Thoracic aorta (tissue), 2 donors: ENCODE measurements at regions not wholly inside any gene's neighbourhood (a gene's known extent, or its start where the extent isn't known, plus 50 kb on each side); places are given as distances from the start of the nearest gene placed in this dataset.

Experiments used
- ATAC-seq: fragments of 150-250 bp; one replicate; pipeline ENCODE4 v1.8.0; 2017; ENCODE audit warnings: low read depth; ENCODE audit not compliant: insufficient number of reproducible peaks, low FRiP score
- DNase-seq: peaks from one replicate; pipeline ENCODE4 v3.0.0-alpha.2; 2020; ENCODE audit warnings: low spot score
- H3K27ac ChIP-seq, 2 donors: fragments of 200-600 bp; sonication (generic); 1 replicate in 1 of 2; 2 replicates in 1 of 2; pipeline ENCODE4 v1.5.1; 2016; ENCODE audit warnings: mild to moderate bottlenecking in 2 of 2, moderate library complexity in 2 of 2
- H3K27me3 ChIP-seq: fragments of 200-600 bp; sonication (generic); replicated peaks from 2 replicates; pipeline ENCODE4 v1.6.0; 2016; ENCODE audit warnings: mild to moderate bottlenecking; ENCODE audit not compliant: insufficient read depth
- H3K36me3 ChIP-seq: fragments of 200-600 bp; sonication (generic); one replicate; pipeline ENCODE4 v1.5.1; 2016
- H3K4me1 ChIP-seq, 2 donors: fragments of 200-600 bp; sonication (generic); 1 replicate in 1 of 2; 2 replicates in 1 of 2; pipeline versions ENCODE4 v1.5.1 to v1.6.0; 2016; ENCODE audit warnings: low read depth in 2 of 2, mild to moderate bottlenecking in 1 of 2; ENCODE audit not compliant: control insufficient read depth in 1 of 2
- H3K4me3 ChIP-seq: fragments of 200-600 bp; sonication (generic); 2 replicates; pipeline ENCODE4 v1.5.1; 2016; ENCODE audit warnings: mild to moderate bottlenecking
- H3K9me3 ChIP-seq: fragments of 200-600 bp; sonication (generic); 2 replicates; pipeline ENCODE4 v1.5.1; 2016
- CTCF ChIP-seq: fragments of 200-600 bp; sonication (generic); IDR thresholded peaks from one replicate; pipeline ENCODE4 v1.5.1; 2019; ENCODE audit warnings: antibody characterized with exemption

GRCh38 chr13:50375792-50376191, 360.5 kb downstream of the KCNRG start:
- Histone ChIP-seq H3K36me3 (no peaks in the 10 kb centered on the region), H3K27me3 (no peaks in the 10 kb centered on the region), H3K9me3 (peaks cover 2% of the 10 kb centered on the region), H3K4me3 (no peak overlapping the region), H3K4me1 (no peaks in the 10 kb centered on the region), H3K27ac (no peak overlapping the region)
- TF ChIP-seq CTCF: no peak
- DNase-seq (no peak), ATAC-seq (no peak)

GRCh38 chr13:50376895-50377575, 361.8 kb downstream of the KCNRG start:
- Histone ChIP-seq H3K4me3 (no peak overlapping the region), H3K4me1 (no peaks in the 10 kb centered on the region), H3K36me3 (no peaks in the 10 kb centered on the region), H3K27ac (no peak overlapping the region), H3K27me3 (no peaks in the 10 kb centered on the region), H3K9me3 (peaks cover 5% of the 10 kb centered on the region)
- ATAC-seq (no peak), DNase-seq (no peak)
- TF ChIP-seq CTCF: no peak

DNA sequence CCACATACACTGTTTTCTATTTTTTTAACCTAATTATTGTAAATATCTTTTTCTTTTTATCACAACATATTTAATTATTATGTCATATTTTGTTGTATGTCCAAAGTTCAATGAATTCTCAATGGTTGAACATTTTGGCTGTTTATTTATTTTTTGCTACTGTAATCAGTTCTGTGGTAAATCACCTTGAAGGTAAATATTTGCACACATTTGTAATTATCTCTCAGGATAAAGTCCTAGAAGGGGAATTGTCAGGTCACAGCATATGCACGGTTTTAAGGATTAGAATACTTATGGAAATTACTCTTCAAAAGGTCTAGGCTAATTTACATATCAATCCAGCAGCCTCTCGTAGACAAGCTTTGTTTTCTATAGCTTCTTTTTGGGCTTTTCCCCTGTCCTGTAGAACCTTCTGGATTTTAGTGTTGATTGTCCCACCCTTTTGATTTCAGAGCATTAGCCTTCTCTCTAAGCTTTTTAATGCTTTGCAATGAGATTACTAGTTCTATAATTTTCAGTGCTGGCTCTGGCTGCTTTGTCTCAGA, 362.6 kb downstream of the KCNRG start:
- Histone ChIP-seq H3K4me1 (no peaks in the 10 kb centered on the region), H3K36me3 (no peaks in the 10 kb centered on the region), H3K4me3 (no peak overlapping the region), H3K9me3 (peaks cover 5% of the 10 kb centered on the region), H3K27ac (no peak overlapping the region), H3K27me3 (no peaks in the 10 kb centered on the region)
- no peak for TF ChIP-seq CTCF
- no peak for DNase-seq
- no peak for ATAC-seq

GRCh38 chr13:50378509-50379044, 363.3 kb downstream of the KCNRG start:
- Histone ChIP-seq H3K4me1 (no peaks in the 10 kb centered on the region), H3K27ac (no peak overlapping the region), H3K4me3 (no peak overlapping the region), H3K36me3 (no peaks in the 10 kb centered on the region), H3K9me3 (peaks cover 5% of the 10 kb centered on the region), H3K27me3 (no peaks in the 10 kb centered on the region)
- ATAC-seq: no peak
- no peak for DNase-seq
- TF ChIP-seq CTCF: no peak

DNA sequence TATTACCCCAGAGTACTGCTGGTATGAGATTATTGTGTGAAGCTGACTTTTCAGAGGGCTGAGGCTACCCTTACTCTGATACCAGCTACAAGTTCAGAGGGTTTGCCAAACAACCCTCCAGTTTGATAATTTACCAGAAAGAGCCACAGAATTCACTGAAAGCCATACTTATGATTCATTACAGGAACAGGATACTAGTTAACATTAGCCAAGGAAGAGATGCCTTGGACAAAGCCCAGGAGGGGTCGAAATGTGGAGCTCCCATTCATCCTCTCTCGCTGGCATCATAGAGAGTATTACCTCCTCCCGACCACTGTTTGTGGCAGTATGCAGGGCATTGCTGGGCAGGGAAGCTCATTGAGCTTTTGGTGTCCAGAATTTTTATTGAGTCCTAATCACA, 364.3 kb downstream of the KCNRG start:
- Histone ChIP-seq H3K4me3 (no peak overlapping the region), H3K9me3 (peaks cover 5% of the 10 kb centered on the region), H3K27ac (no peak overlapping the region), H3K36me3 (no peaks in the 10 kb centered on the region), H3K27me3 (no peaks in the 10 kb centered on the region), H3K4me1 (no peaks in the 10 kb centered on the region)
- DNase-seq: no peak
- no peak for ATAC-seq
- TF ChIP-seq CTCF: no peak
